Lung (tissue), 11 donors: ENCODE measurements at regions not wholly inside any gene's neighbourhood (a gene's known extent, or its start where the extent isn't known, plus 50 kb on each side); places are given as distances from the start of the nearest gene placed in this dataset.

Source experiments
- ATAC-seq: fragments of 200-7000 bp; cut with Tn5 transposase; one replicate; pipeline ENCODE4 v1.9.1; 2020; ENCODE audit warnings: moderate number of reproducible peaks; ENCODE audit not compliant: insufficient read depth, low FRiP score
- DNase-seq, 3 donors: peaks; one replicate each; pipeline ENCODE4 v3.0.0-alpha.2; 2013 to 2017
- H3K27ac ChIP-seq, 2 donors: one replicate each; pipeline ENCODE4 v1.5.1; 2013; ENCODE audit warnings: mild to moderate bottlenecking in 2 of 2, moderate library complexity in 2 of 2, control low read depth in 1 of 2, inconsistent platforms in 1 of 2, low read depth in 1 of 2, low read length in 1 of 2
- H3K27me3 ChIP-seq, 3 donors: one replicate each; pipeline ENCODE4 v1.5.1; 2013; ENCODE audit warnings: low read length in 2 of 3; ENCODE audit not compliant: control insufficient read depth in 3 of 3, insufficient read depth in 3 of 3
- H3K36me3 ChIP-seq, 4 donors: one replicate each; pipeline ENCODE4 v1.5.1; 2013; ENCODE audit warnings: low read length in 4 of 4, mild to moderate bottlenecking in 1 of 4, moderate library complexity in 1 of 4; ENCODE audit not compliant: control insufficient read depth in 4 of 4, insufficient read depth in 4 of 4
- H3K4me1 ChIP-seq, 5 donors: one replicate each; pipeline ENCODE4 v1.5.1; 2013; ENCODE audit warnings: low read length in 5 of 5, mild to moderate bottlenecking in 2 of 5, moderate library complexity in 1 of 5; ENCODE audit not compliant: control insufficient read depth in 5 of 5, insufficient read depth in 5 of 5
- H3K4me3 ChIP-seq: one replicate; pipeline ENCODE4 v1.5.1; 2013; ENCODE audit warnings: mild to moderate bottlenecking, control low read depth, moderate library complexity
- H3K9ac ChIP-seq, 2 donors: one replicate each; pipeline ENCODE4 v1.5.1; 2013; ENCODE audit warnings: low read length in 2 of 2, control low read depth in 1 of 2; ENCODE audit not compliant: insufficient read depth in 1 of 2
- H3K9me3 ChIP-seq, 4 donors: one replicate each; pipeline ENCODE4 v1.5.1; 2013; ENCODE audit warnings: low read length in 3 of 4, mild to moderate bottlenecking in 1 of 4, moderate library complexity in 1 of 4; ENCODE audit not compliant: control insufficient read depth in 4 of 4, insufficient read depth in 3 of 4
- WGBS, 2 donors: extraction: QIAGEN DNeasy Blood & Tissue Kit; methylation state at CpG; one replicate each; pipeline ENCODE4 v1.1.7; 2013; 5-methylcytosine and 5-hydroxymethylcytosine counted together
- TF ChIP-seq, protein P1 (sequence below): IDR thresholded peaks from 2 replicates; pipeline ENCODE4 v1.5.1; 2012; ENCODE audit warnings: mild to moderate bottlenecking; ENCODE audit errors: control extremely low read depth, extremely low read depth
- donor health status: control.
- donor health status: control.
- donor health status: Bipolar disorder and iron deficiency.
- donor health status: healthy.
- donor health status: DM: yes; HTN: yes; CAD: no.

DNA sequence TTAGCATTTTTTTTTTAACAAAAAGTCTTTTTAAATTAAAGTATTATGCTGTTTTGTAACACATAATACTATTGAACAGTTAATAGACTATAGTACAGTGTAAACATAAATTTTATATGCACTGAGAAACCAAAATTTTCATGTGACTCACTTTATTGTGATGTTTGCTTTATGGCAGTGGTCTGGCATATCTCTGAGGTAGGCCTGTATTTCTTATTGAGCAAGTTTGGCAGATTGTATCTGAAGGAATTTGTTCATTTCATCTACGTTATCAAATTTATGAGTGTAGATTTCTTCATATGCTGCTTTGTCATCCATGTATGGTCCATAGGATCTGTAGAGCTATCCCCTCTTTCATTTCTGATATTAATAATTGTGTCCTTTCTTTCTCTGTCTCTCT lies 78.8 kb upstream of the PDE3A start:
- TF ChIP-seq, protein P1, sequence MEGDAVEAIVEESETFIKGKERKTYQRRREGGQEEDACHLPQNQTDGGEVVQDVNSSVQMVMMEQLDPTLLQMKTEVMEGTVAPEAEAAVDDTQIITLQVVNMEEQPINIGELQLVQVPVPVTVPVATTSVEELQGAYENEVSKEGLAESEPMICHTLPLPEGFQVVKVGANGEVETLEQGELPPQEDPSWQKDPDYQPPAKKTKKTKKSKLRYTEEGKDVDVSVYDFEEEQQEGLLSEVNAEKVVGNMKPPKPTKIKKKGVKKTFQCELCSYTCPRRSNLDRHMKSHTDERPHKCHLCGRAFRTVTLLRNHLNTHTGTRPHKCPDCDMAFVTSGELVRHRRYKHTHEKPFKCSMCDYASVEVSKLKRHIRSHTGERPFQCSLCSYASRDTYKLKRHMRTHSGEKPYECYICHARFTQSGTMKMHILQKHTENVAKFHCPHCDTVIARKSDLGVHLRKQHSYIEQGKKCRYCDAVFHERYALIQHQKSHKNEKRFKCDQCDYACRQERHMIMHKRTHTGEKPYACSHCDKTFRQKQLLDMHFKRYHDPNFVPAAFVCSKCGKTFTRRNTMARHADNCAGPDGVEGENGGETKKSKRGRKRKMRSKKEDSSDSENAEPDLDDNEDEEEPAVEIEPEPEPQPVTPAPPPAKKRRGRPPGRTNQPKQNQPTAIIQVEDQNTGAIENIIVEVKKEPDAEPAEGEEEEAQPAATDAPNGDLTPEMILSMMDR = no peak
- no peak overlapping the region for H3K4me3 ChIP-seq
- no peaks in the 10 kb centered on the region for H3K36me3 ChIP-seq
- no peak for DNase-seq
- H3K9me3 ChIP-seq = peaks cover 0 to 4% (median 0%) of the 10 kb centered on the region in 4 donors
- H3K27me3 ChIP-seq = no peaks in the 10 kb centered on the region
- no peaks in the 10 kb centered on the region for H3K4me1 ChIP-seq
- no peak overlapping the region for H3K9ac ChIP-seq
- no peak overlapping the region for H3K27ac ChIP-seq
- WGBS, 2 donors = 67 to 82% methylated on average over 1 of the region's 1 CpG
- ATAC-seq = no peak

DNA sequence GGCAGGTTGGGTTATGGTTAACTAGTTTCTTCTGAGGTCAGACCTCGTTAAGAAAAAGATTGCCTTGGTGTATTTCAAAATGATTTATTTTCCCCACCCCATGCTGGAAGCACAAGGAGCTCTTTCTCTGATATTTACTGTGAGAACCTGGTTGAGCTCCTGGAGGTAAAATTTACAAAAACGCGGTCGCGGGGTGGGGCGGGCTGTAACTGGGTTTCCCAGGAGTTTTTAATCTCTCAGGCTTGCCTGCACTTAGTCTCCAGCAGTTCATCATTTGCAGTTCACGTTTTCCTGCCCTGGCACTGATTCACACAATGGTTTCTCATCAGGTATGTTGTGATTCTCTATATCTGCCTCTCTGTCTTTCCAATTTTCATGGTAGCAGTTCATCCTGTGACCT lies 67.9 kb upstream of the PDE3A start:
- peaks cover 0 to 15% (median 4%) of the 10 kb centered on the region in 4 donors for H3K9me3 ChIP-seq
- TF ChIP-seq, protein P1 = no peak
- DNase-seq (no peak), ATAC-seq (no peak)
- H3K4me3 ChIP-seq = no peak overlapping the region
- no peaks in the 10 kb centered on the region for H3K4me1 ChIP-seq
- H3K36me3 ChIP-seq = no peaks in the 10 kb centered on the region
- WGBS, 2 donors = 80 to 88% methylated on average over 7 of the region's 7 CpGs
- H3K27me3 ChIP-seq = no peaks in the 10 kb centered on the region
- no peak overlapping the region for H3K9ac ChIP-seq
- H3K27ac ChIP-seq = no peak overlapping the region

DNA sequence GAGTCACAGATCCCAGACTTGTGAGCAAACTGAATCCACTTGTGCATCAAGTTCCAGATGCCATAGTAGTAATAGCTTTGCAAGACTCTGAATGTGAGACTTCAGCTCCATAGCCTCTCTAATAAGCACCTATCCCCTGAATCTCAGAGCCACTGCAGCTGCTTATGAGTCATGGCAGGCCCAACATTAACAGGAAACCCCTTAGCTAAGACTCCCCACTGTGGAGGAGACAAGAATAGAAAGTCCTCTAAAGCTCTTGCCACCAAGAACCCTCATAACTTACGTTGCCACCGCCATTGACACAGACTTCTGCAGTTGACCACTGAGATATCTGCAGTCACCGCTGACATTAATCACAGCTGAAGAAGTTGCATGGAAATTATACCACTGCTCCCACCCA lies 62.9 kb upstream of the PDE3A start:
- TF ChIP-seq, protein P1 = no peak
- Histone ChIP-seq H3K36me3 (no peaks in the 10 kb centered on the region), H3K9me3 (peaks cover 0 to 9% (median 3%) of the 10 kb centered on the region in 4 donors), H3K4me3 (no peak overlapping the region), H3K4me1 (no peaks in the 10 kb centered on the region), H3K9ac (no peak overlapping the region), H3K27ac (no peak overlapping the region), H3K27me3 (no peaks in the 10 kb centered on the region)
- DNase-seq (no peak), ATAC-seq (no peak)
- 98% methylated on average over 3 of the region's 3 CpGs for WGBS, 2 donors

DNA sequence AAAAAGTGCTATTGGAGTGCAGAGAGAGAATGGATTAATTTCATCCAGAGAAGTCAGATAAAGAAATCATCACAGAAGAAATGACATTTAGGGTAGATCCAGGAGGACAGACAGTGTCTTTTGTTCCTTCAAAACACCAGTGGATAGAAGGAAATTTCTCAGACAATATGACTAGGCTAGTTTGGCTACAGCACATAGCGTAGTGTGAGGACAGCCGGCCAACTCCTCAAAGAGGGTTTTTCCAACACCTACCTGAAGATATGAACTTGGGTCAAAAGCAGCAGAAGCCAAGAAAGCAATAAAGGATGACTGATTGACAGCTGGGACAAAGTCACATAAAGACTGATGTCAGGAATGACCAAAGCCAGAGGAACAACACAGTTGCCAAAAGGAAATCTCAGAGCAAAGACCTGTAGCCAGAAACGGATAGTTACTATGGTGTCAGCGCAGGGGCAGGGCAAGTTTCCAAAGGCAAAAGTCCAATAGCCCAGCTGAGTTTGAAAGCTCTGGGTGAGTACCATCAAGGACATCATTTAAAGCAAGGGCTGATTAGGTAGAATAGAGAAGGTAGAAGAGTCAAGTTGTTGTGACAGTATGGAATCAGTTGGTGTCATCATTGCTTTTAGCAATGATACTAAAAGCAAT lies 58.7 kb upstream of the PDE3A start:
- peaks cover 0 to 8% (median 3%) of the 10 kb centered on the region in 4 donors for H3K9me3 ChIP-seq
- no peak for DNase-seq
- H3K4me1 ChIP-seq = no peaks in the 10 kb centered on the region
- TF ChIP-seq, protein P1 = no peak
- no peak for ATAC-seq
- no peak overlapping the region for H3K4me3 ChIP-seq
- no peaks in the 10 kb centered on the region for H3K36me3 ChIP-seq
- 80 to 89% methylated on average over 4 of the region's 4 CpGs for WGBS, 2 donors
- no peak overlapping the region for H3K27ac ChIP-seq
- no peak overlapping the region for H3K9ac ChIP-seq
- no peaks in the 10 kb centered on the region for H3K27me3 ChIP-seq
